ENCODE measurements at regions not wholly inside any gene's neighbourhood (a gene's known extent, or its start where the extent isn't known, plus 50 kb on each side); places are given as distances from the start of the nearest gene placed in this dataset.

DNA sequence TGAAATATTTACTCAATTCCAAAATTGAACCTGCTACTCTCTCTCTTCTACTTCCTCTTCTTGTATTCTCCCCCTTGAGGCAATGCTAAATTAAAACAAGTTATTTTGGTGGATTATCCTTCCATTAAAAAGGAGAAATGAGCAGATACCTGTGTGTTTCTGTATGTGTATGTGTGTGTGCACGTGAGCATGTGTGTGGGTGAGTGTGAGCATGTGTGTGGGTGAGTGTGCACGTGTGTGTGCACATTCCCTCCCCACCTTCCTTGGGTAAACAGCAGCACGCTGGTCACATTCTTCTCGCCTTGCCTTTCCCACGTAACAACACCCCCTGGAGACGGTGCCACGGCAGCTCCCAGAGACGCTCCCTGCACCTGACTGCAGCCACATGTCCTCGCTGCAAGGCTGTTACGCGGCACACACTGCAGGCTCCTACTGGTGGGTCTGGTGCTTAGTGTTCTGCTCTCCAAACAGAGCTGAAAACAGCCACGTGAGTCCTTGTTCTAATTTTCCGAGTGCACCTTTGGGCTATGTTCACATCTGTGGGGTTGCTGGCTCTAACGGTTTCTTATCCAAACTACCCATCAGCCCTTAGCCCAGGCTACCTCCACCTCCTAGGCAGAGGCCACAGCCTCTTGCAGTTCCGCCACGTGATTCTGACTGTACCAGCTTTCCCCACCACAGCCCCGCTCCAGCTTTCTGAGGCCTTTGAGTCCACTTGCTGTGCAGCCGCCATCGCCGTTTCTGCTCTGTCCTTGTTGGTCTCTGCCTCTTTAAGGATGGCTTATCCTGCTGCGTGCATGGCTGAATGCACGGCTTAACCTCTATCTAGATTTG, 123.4 kb downstream of the CTTN start:
- TF ChIP-seq POLR2A (IDR thresholded peaks at IDR 0.05; ENCODE audit: low read depth, low read length): no peak
- FAIRE-seq: no peak

GRCh38 chr11:70522309-70522592, 123.9 kb downstream of the CTTN start:
- no peak for TF ChIP-seq POLR2A (IDR thresholded peaks at IDR 0.05; ENCODE audit: low read depth, low read length)
- DNase-seq (ENCODE audit: insufficient read length, low spot score) (no peak), FAIRE-seq (no peak)

More for the DNA sequence above, 123.4 kb downstream of the CTTN start:
- no peak for DNase-seq (ENCODE audit: insufficient read length, low spot score)

DNA sequence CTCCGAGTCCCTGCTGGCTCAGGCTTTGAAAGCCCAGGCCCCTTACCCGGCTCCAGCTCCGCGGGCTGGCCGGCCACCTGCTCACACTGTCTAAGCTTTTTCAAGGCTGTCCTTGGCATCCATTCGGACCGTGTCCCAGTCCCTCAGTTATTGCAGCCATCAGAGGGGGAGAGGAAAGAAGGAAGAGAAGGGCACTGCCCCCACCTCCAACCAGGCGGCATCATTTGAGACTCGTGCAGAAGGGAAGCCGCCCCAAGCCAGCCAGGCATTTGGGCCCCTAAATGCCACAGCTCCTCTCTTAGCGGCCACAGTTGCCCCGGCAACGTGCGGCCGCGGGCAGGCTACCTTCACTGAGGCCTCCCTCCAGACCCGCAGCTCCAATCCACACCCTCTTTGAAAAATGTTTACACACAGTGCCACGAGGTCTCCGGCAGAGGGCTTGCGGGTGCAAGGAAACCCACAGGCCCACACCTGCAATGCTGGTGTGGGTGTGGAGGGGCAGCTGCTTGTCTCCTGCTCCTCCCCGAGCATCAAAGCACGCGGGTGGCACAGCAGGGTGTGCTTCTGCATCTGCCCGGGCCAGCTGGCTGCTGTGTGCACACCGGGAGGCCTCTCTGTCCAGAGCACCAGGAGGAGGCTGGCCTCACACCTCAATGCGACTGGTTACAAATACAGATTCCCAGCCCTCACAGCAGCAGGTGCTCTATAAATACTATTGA, 124.4 kb downstream of the CTTN start:
- DNase-seq (ENCODE audit: insufficient read length, low spot score): no peak

GRCh38 chr11:70523384-70524095, 125.2 kb downstream of the CTTN start:
- DNase-seq (ENCODE audit: insufficient read length, low spot score): no peak
- no peak for FAIRE-seq
- no peak for TF ChIP-seq POLR2A (IDR thresholded peaks at IDR 0.05; ENCODE audit: low read depth, low read length)

More for the DNA sequence above, 124.4 kb downstream of the CTTN start:
- no peak for TF ChIP-seq POLR2A (IDR thresholded peaks at IDR 0.05; ENCODE audit: low read depth, low read length)
- FAIRE-seq: no peak

DNA sequence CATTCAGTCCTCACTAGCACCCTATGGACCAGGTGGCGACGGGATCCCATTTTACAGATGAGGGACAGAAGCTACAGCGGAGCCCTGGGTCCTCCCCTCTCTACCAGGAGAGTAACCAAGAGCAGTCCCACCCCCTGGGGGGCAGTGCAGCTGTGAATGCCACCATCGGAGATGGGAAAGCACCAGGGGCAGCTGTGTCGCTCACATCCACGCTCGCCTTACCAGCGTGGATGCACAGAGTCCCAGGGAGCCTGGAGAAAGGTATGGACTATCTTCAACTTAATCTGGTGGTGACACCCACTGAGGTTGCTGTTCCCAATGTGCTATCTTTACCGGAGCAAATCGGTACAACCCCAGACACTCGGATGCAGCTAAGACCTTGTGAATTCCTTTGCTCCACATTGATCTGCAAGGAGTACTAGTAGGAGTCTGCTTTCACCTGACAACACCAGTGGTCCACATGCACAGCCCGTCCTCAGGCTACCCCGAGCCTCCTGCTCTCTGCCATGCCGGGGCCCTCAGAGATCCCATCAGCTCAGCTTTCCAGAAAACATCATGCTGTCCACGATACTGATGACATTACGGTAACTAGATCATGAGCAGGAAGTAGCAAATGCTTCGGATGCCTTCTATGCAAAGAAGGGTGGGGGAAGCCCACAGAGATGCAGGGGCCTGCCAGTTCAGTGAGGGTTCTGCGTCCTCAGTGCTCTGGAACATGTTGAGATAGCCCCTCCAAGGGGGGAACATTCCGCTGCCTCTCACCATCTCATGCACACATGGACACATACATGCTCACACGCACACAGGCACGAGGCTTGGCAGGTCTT, 126.0 kb downstream of the CTTN start:
- TF ChIP-seq POLR2A (IDR thresholded peaks at IDR 0.05; ENCODE audit: low read depth, low read length): no peak
- no peak for DNase-seq (ENCODE audit: insufficient read length, low spot score)
- FAIRE-seq: no peak

DNA sequence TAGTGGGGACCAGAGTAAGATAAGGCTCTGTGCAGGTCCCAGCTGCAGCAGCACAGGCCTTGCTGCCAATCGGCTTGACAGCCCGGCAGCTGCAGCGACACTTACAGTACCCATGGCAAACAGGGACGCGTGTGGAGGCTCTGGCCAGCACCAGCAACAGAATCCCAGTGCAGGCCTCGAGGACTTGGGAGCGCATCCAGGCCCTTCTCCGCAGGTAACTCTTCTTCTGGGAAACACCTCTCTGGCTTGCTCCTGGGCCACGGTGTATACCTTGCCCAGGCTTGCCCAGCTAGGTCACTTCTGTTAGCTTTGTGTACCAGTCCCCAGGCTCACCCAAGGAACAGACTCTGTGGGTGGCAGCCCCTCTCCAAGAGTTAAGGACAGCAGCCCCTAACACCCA, 126.7 kb downstream of the CTTN start:
- no peak for DNase-seq (ENCODE audit: insufficient read length, low spot score)
- no peak for FAIRE-seq
- no peak for TF ChIP-seq POLR2A (IDR thresholded peaks at IDR 0.05; ENCODE audit: low read depth, low read length)

DNA sequence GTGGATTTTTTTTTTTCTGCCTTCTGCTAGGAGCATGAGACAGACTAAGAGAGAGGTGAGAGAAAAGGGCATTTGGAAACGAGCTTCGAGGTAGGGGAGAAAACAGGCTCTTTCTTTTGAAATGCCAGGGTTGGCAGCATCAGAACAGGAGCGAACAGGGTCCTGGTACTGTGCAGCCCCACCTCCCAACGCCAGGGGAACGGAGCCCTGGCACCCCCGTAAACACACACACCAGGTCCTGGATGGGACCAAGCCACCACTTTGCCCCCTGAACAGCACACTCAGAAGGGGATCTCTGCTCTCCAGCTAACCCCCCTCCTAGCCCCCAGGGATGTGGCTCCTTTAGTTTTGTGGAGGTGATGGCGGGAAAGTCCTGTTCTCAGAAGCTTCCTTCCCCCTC, 127.1 kb downstream of the CTTN start:
- TF ChIP-seq POLR2A (IDR thresholded peaks at IDR 0.05; ENCODE audit: low read depth, low read length): no peak
- FAIRE-seq (no peak), DNase-seq (ENCODE audit: insufficient read length, low spot score) (no peak)

DNA sequence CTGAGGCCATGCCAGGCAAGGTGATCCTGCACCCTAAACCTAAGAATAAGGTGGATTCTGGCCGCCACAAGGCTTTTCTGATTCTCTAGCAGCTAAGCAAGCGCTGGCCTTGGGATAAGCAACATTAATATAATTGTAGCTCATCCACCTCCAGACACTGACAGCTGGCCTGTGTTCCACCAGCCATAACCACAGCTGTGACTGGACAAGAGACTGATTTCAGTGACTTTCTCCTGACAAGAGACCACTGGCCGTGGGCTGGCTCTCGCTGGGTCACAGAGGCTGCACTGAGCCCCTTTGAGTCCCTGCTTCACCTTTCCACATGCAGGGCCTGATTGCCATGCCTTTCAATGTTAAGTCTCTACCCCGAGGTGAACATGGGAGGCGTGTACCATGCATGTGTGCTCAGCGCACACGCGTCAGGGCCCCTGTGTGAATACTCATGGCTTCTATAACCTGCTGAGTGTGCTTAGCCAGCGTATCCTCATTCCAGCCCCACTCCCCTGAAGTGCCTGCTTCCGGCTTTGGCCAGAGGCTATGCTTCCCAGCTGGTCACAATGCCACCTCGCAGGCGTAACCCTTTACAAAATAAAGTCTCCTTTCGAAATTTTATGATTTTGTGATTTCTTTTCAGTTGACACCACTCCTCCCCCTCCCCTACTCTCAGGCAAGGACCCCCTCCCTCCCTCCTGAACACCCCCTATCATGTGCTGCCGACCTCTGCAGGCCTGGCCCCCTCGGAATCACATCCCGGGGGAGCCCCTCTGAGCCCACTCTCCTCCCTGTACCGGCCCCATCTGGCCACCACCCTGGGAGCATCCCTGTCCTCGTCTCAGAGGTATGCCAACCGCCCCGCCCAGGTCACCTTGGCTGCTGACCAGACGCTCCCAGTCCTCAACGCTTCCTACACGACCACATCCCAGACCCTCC, 128.1 kb downstream of the CTTN start:
- no peak for TF ChIP-seq POLR2A (IDR thresholded peaks at IDR 0.05; ENCODE audit: low read depth, low read length)
- no peak for FAIRE-seq
- no peak for DNase-seq (ENCODE audit: insufficient read length, low spot score)

GRCh38 chr11:70527046-70527395, 128.7 kb downstream of the CTTN start:
- FAIRE-seq (no peak), DNase-seq (ENCODE audit: insufficient read length, low spot score) (no peak)
- TF ChIP-seq POLR2A (IDR thresholded peaks at IDR 0.05; ENCODE audit: low read depth, low read length): no peak

DNA sequence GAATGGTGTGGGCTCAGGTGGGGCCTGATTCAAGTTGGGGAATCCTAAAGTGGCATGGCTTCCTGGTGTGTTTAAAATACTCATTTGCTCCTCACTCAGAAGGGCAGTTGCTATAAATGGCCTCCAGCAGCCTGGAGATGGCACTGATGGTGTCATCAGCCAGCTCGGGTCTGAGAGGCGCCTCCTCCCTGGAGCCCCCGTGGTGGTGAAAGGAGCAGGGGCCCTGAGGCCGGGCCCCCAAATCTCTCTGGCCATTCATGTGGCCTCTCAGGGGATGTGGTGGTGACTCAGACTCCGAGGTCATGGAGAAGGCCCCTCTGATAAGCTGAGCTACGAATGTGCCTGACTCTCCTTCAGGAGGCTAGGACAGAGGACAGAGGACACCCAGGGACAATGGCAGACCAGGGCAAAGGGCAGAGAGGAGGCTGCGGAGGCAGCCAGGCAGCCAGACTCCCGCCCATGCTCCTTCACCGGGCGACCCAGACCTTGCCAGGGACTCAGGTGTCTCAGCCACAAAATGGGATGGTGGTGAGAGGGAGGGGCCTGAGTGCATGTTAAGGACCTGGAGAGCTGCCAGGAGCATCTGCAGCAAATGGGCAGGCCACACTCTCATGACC, 129.2 kb downstream of the CTTN start:
- DNase-seq (ENCODE audit: insufficient read length, low spot score) (no peak), FAIRE-seq (no peak)
- TF ChIP-seq POLR2A (IDR thresholded peaks at IDR 0.05; ENCODE audit: low read depth, low read length): no peak

DNA sequence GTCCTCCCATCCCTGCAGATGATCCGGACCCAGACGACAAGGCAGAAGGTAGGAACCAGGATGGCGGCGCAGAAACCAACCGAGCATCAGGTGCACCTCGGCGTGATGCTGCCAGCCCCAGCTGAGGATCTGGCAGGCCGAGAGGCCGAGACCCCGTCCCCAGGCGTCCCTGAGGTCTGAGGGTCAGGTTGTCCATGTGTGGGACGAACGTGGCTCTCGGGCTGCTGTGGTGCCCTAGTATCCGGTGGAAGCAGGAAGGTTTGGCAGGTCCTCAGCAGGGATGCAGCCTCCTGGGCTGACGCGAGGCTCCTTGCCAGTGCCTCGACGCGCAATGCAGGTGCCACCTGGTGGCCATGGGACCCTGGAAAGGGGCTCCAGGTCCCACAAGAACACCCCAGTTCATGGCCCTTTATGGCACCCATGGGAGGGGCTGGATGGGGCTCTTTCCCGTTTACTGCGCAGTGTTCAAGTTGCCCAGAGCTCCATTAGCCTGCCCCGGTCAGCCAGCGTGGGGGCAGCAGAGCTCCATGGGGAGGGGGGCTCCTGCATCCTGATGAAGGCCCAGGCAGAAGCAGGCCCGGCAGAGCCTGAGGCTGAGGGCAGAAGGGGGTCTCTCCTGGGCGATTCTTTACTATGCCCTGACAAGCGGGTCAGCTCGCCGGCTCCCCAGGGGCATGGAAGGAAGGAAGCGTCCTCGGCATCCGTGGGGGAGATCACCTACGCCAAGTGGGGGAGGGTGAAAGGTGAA, 129.9 kb downstream of the CTTN start:
- no peak for FAIRE-seq
- no peak for TF ChIP-seq POLR2A (IDR thresholded peaks at IDR 0.05; ENCODE audit: low read depth, low read length)
- no peak for DNase-seq (ENCODE audit: insufficient read length, low spot score)
